Keratinocyte (primary cell): ENCODE measurements at regions not wholly inside any gene's neighbourhood (a gene's known extent, or its start where the extent isn't known, plus 50 kb on each side); places are given as distances from the start of the nearest gene placed in this dataset.

ENCODE experiments used
- DNase-seq: peaks from one replicate; pipeline ENCODE4 v3.0.0-alpha.2; 2011; ENCODE audit warnings: low read depth, missing footprints, low spot score
- FAIRE-seq: peaks from 2 replicates; lab custom pipeline; 2011; peaks lifted over from hg19 to GRCh38; lab: Jason Lieb, UNC
- H2AFZ ChIP-seq: 2 replicates; pipeline ENCODE4 v1.6.0; 2012; ENCODE audit warnings: low read length, control low read depth, inconsistent platforms; ENCODE audit not compliant: control insufficient read depth
- H3K27ac ChIP-seq: 2 replicates; pipeline ENCODE4 v1.5.1; 2011; ENCODE audit warnings: low read length; ENCODE audit not compliant: control insufficient read depth, insufficient read depth
- H3K27me3 ChIP-seq: 3 replicates; pipeline ENCODE4 v1.6.0; 2011; ENCODE audit warnings: low read length; ENCODE audit not compliant: control insufficient read depth, insufficient read depth; ENCODE audit errors: extremely low read depth
- H3K36me3 ChIP-seq, 2 experiments: 2 replicates in 1 of 2; 3 replicates in 1 of 2; pipeline ENCODE4 v1.5.1; 2011; ENCODE audit warnings: low read length in 2 of 2, mild to moderate bottlenecking in 1 of 2; ENCODE audit not compliant: control insufficient read depth in 2 of 2, insufficient read depth in 2 of 2; ENCODE audit errors: extremely low read depth in 1 of 2
- H3K4me1 ChIP-seq: 3 replicates; pipeline ENCODE4 v1.5.1; 2011; ENCODE audit warnings: low read length; ENCODE audit not compliant: control insufficient read depth, insufficient read depth; ENCODE audit errors: extremely low read depth
- H3K4me2 ChIP-seq: 3 replicates; pipeline ENCODE4 v1.6.0; 2011; ENCODE audit warnings: low read depth, low read length; ENCODE audit not compliant: control insufficient read depth, insufficient read depth; ENCODE audit errors: extremely low read depth
- H3K4me3 ChIP-seq, 3 experiments: fragments of 200-600 bp in 1 of 3; sonication (generic) in 1 of 3; 2 replicates in 2 of 3; 3 replicates in 1 of 3; pipeline ENCODE4 v1.5.1; 2011 to 2016; ENCODE audit warnings: low read length in 3 of 3, mild to moderate bottlenecking in 3 of 3, control low read depth in 2 of 3, inconsistent platforms in 1 of 3, low read depth in 1 of 3, mixed read lengths in 1 of 3, mixed run types in 1 of 3, moderate library complexity in 1 of 3; ENCODE audit not compliant: control insufficient read depth in 2 of 3, insufficient read depth in 2 of 3; ENCODE audit errors: extremely low read depth in 1 of 3
- H3K79me2 ChIP-seq: 2 replicates; pipeline ENCODE4 v1.6.0; 2012; ENCODE audit warnings: low read length; ENCODE audit not compliant: control insufficient read depth, insufficient read depth
- H3K9ac ChIP-seq: 3 replicates; pipeline ENCODE4 v1.6.0; 2011; ENCODE audit warnings: low read length; ENCODE audit not compliant: control insufficient read depth, insufficient read depth; ENCODE audit errors: extremely low read depth
- H3K9me1 ChIP-seq: 3 replicates; pipeline ENCODE4 v1.6.0; 2011; ENCODE audit warnings: low read length; ENCODE audit not compliant: control insufficient read depth, insufficient read depth; ENCODE audit errors: extremely low read depth
- H3K9me3 ChIP-seq: 2 replicates; pipeline ENCODE4 v1.5.1; 2012; ENCODE audit warnings: low read depth, low read length; ENCODE audit not compliant: control insufficient read depth
- H4K20me1 ChIP-seq: 3 replicates; pipeline ENCODE4 v1.6.0; 2011; ENCODE audit warnings: low read length; ENCODE audit not compliant: control insufficient read depth, insufficient read depth; ENCODE audit errors: extremely low read depth
- EZH2 ChIP-seq: IDR thresholded peaks from one replicate; pipeline ENCODE4 v1.6.1; 2012; ENCODE audit warnings: inconsistent platforms, mild to moderate bottlenecking, low read length, moderate library complexity
- dilution Hi-C: fragments of 300-500 bp; cut with MboI; formaldehyde crosslinking; loops from one replicate; pipeline ENCODE4 v1.7.0; 2020; ENCODE audit warnings: low sequenced_read_pairs; ENCODE audit not compliant: extremely low pct_ligation_motif_present
- TF ChIP-seq, protein P1 (sequence below), 3 experiments: IDR thresholded peaks in 1 of 3; conservative IDR thresholded peaks in 1 of 3; optimal IDR thresholded peaks in 1 of 3; 2 replicates in 2 of 3; 3 replicates in 1 of 3; pipeline versions ENCODE3 to v1.5.1; 2011; ENCODE audit warnings: low read length in 3 of 3, mild to moderate bottlenecking in 3 of 3, moderate library complexity in 2 of 3, control low read depth in 1 of 3, inconsistent platforms in 1 of 3; ENCODE audit not compliant: insufficient read depth in 2 of 3; ENCODE audit errors: extremely low read depth in 1 of 3

DNA sequence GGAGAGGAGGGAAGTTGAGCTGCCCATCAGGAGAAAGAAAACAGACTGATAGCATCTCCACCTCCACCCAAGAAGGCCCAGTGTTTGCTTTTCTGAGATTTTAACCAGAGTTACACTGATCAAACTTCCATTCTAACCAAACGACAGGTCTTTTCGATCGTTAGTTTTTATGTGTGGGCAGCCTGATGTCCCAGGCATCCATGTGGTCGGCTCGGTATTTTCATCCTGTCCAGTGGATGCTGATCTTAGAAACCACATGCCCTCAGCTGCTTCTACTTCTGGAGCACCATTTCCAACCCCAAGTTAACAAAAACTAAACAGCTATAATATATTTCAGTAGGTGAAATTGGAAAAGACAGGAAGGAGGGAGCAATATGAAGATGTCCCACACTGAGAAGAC, 536.8 kb upstream of the JAG1 start:
- no peak overlapping the region for H3K4me2 ChIP-seq
- H3K9me3 ChIP-seq, result no peaks in the 10 kb centered on the region
- FAIRE-seq, result no peak
- no peak for TF ChIP-seq EZH2
- TF ChIP-seq, protein P1, sequence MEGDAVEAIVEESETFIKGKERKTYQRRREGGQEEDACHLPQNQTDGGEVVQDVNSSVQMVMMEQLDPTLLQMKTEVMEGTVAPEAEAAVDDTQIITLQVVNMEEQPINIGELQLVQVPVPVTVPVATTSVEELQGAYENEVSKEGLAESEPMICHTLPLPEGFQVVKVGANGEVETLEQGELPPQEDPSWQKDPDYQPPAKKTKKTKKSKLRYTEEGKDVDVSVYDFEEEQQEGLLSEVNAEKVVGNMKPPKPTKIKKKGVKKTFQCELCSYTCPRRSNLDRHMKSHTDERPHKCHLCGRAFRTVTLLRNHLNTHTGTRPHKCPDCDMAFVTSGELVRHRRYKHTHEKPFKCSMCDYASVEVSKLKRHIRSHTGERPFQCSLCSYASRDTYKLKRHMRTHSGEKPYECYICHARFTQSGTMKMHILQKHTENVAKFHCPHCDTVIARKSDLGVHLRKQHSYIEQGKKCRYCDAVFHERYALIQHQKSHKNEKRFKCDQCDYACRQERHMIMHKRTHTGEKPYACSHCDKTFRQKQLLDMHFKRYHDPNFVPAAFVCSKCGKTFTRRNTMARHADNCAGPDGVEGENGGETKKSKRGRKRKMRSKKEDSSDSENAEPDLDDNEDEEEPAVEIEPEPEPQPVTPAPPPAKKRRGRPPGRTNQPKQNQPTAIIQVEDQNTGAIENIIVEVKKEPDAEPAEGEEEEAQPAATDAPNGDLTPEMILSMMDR (optimal IDR thresholded peaks at IDR 0.05 in 1 of 3, IDR thresholded peaks at IDR 0.05 in 1 of 3, conservative IDR thresholded peaks at IDR 0.05 in 1 of 3; ENCODE audit: extremely low read depth in 1 of 3, insufficient read depth in 2 of 3, low read length in 3 of 3), result no peak
- H3K9me1 ChIP-seq, result no peaks in the 10 kb centered on the region
- H2AFZ ChIP-seq, result no peak overlapping the region
- no peak overlapping the region for H3K27ac ChIP-seq
- H3K27me3 ChIP-seq, result no peaks in the 10 kb centered on the region
- no peak for DNase-seq
- peaks cover 38% of the 10 kb centered on the region for H3K4me1 ChIP-seq
- no peaks in the 10 kb centered on the region for H4K20me1 ChIP-seq
- H3K4me3 ChIP-seq, result no peak overlapping the region
- dilution Hi-C loops, result no loop called here
- H3K79me2 ChIP-seq, result no peaks in the 10 kb centered on the region
- H3K9ac ChIP-seq, result no peak overlapping the region
- H3K36me3 ChIP-seq, result no peaks in the 10 kb centered on the region

DNA sequence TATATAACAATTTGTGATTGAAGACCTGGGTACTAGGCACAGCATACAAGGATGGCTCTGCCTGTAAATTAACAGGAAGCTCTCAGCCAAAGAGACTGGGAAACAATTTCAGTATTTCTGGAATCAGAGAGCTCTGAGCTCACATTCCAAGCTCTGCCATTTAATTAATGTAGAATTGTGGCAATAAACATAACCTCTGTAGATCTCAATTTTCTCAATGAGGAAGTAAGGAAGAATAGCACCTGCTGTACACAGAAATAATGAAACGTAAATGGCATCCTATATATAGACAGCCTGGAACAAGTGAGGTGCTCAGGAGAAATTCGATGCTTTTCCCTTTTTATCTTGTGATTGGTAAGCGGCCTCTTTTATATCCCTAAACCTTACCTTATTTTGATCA, 538.5 kb upstream of the JAG1 start:
- H3K9me3 ChIP-seq, result no peaks in the 10 kb centered on the region
- dilution Hi-C loops, result no loop called here
- FAIRE-seq, result no peak
- H3K4me1 ChIP-seq, result peaks cover 21% of the 10 kb centered on the region
- no peak overlapping the region for H3K4me2 ChIP-seq
- no peak for DNase-seq
- no peak overlapping the region for H3K4me3 ChIP-seq
- no peak overlapping the region for H3K27ac ChIP-seq
- no peaks in the 10 kb centered on the region for H3K36me3 ChIP-seq
- TF ChIP-seq, protein P1 (optimal IDR thresholded peaks at IDR 0.05 in 1 of 3, IDR thresholded peaks at IDR 0.05 in 1 of 3, conservative IDR thresholded peaks at IDR 0.05 in 1 of 3; ENCODE audit: extremely low read depth in 1 of 3, insufficient read depth in 2 of 3, low read length in 3 of 3), result no peak
- no peak for TF ChIP-seq EZH2
- H3K79me2 ChIP-seq, result no peaks in the 10 kb centered on the region
- H2AFZ ChIP-seq, result no peak overlapping the region
- no peak overlapping the region for H3K9ac ChIP-seq
- H4K20me1 ChIP-seq, result no peaks in the 10 kb centered on the region
- H3K27me3 ChIP-seq, result no peaks in the 10 kb centered on the region
- no peaks in the 10 kb centered on the region for H3K9me1 ChIP-seq
